Nephron progenitor cell (in vitro differentiated cells): ENCODE measurements at regions not wholly inside any gene's neighbourhood (a gene's known extent, or its start where the extent isn't known, plus 50 kb on each side); places are given as distances from the start of the nearest gene placed in this dataset.
A peak's percentile ranks its signal among the peaks of the same experiment; 100 is the strongest.
"Not testable (repeated sequence)": the region's sequence is repeated elsewhere in the genome, so short reads cannot be mapped to it uniquely, and the experiment has no call there.

Experiments
- DNase-seq: peaks from one replicate; pipeline ENCODE4 v3.0.0; 2021
- H3K27ac Mint-ChIP-seq: 2 replicates; pipeline ENCODE4 v1.8.0; 2021; ENCODE audit warnings: mild to moderate bottlenecking, moderate library complexity, mixed read lengths
- H3K27me3 Mint-ChIP-seq: 2 replicates; pipeline ENCODE4 v1.8.0; 2021; ENCODE audit warnings: mild to moderate bottlenecking, low read depth, mixed read lengths; ENCODE audit not compliant: poor library complexity
- H3K36me3 Mint-ChIP-seq: 2 replicates; pipeline ENCODE4 v1.8.0; 2021; ENCODE audit warnings: low read depth, mixed read lengths
- H3K4me1 Mint-ChIP-seq: 2 replicates; pipeline ENCODE4 v1.8.0; 2021; ENCODE audit warnings: mixed read lengths
- H3K4me3 Mint-ChIP-seq: 2 replicates; pipeline ENCODE4 v1.8.0; 2021; ENCODE audit warnings: mild to moderate bottlenecking, moderate library complexity, mixed read lengths
- H3K9me3 Mint-ChIP-seq: 2 replicates; pipeline ENCODE4 v1.8.0; 2021; ENCODE audit warnings: mild to moderate bottlenecking, moderate library complexity, mixed read lengths
- TF ChIP-seq, protein P1 (sequence below): fragments of 200-600 bp; sonication (generic); IDR thresholded peaks from 2 replicates; pipeline ENCODE4 v1.5.0; 2021; ENCODE audit warnings: antibody characterized with exemption

DNA sequence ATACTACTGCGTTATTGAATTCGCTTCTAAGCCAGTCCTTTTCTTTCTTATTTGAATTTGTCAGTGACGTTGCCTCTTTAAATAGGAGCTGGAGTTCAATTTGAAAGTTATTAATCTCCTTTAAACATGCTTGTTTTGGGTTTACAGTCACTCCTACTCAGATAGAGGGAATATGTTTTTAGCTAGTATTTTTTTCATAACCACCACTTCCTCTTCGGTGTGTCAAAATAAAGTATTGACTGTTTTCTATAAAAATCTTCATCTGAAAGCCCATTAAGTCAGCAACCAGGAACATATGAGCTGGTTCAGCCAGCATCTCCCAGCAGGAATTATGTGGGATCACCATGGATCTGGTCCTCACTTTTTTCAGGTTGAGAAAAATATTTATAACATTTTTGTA is 772.9 kb downstream of the DIPK2A start:
- Mint-ChIP-seq H3K9me3 (no peaks in the 10 kb centered on the region), H3K4me1 (no peaks in the 10 kb centered on the region)
- DNase-seq, result no peak

DNA sequence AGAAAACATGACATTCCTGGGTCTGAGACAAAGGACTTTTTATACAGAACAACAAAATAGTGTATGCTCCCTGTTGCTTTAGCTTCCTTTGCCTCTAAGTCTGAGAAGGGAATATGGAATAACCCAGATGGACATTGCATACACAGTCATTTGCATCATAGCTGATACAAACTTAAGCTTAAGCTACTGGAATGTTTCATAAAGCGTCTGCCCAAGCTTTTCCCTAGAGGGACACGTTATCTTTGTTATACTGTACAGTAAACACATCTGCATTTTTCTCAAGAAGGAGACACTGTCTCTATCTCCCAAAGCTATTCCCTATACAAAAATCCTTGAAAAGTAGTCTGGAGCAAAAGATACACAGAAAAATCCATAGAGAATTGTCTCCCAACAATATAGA is 775.0 kb downstream of the DIPK2A start:
- no peak for DNase-seq
- no peak overlapping the region for H3K27ac Mint-ChIP-seq
- TF ChIP-seq, protein P1, sequence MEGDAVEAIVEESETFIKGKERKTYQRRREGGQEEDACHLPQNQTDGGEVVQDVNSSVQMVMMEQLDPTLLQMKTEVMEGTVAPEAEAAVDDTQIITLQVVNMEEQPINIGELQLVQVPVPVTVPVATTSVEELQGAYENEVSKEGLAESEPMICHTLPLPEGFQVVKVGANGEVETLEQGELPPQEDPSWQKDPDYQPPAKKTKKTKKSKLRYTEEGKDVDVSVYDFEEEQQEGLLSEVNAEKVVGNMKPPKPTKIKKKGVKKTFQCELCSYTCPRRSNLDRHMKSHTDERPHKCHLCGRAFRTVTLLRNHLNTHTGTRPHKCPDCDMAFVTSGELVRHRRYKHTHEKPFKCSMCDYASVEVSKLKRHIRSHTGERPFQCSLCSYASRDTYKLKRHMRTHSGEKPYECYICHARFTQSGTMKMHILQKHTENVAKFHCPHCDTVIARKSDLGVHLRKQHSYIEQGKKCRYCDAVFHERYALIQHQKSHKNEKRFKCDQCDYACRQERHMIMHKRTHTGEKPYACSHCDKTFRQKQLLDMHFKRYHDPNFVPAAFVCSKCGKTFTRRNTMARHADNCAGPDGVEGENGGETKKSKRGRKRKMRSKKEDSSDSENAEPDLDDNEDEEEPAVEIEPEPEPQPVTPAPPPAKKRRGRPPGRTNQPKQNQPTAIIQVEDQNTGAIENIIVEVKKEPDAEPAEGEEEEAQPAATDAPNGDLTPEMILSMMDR, result no peak
- H3K27me3 Mint-ChIP-seq, result peaks cover 3% of the 10 kb centered on the region
- no peaks in the 10 kb centered on the region for H3K36me3 Mint-ChIP-seq
- H3K4me1 Mint-ChIP-seq, result no peaks in the 10 kb centered on the region
- H3K4me3 Mint-ChIP-seq, result no peak overlapping the region
- H3K9me3 Mint-ChIP-seq, result peaks cover 5% of the 10 kb centered on the region

More for the DNA sequence above, 772.9 kb downstream of the DIPK2A start:
- TF ChIP-seq, protein P1, result no peak
- Mint-ChIP-seq H3K27ac (no peak overlapping the region), H3K36me3 (no peaks in the 10 kb centered on the region), H3K27me3 (peaks cover 3% of the 10 kb centered on the region), H3K4me3 (no peak overlapping the region)

DNA sequence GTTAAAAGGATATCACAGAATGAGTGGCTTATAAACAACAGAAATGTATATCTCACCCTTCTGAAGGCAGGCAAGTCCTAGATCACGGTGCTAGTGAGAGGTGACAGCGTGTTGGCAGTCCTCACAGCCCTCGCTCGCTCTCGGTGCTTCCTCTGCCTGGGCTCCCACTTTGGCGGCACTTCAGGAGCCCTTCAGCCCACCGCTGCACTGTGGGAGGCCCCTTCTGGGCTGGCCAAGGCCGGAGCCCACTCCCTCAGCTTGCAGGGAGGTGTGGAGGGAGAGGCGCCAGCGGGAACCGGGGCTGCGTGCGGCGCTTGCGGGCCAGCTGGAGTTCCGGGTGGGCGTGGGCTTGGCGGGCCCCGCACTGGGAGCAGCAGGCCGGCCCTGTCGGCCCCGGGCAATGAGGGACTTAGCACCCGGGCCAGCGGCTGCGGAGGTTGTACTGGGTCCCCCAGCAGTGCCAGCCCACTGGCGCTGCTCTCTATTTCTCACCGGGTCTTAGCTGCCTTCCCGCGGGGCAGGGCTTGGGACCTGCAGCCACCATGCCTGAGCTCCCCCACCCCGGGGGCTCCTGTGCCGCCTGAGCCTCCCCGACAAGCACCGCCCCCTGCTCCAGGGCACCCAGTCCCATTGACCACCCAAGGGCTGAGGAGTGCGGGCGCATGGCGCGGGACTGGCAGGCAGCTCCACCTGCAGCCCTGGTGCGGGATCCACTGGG is 778.1 kb downstream of the DIPK2A start:
- not testable (repeated sequence) for H3K36me3 Mint-ChIP-seq, H3K27me3 Mint-ChIP-seq

DNA sequence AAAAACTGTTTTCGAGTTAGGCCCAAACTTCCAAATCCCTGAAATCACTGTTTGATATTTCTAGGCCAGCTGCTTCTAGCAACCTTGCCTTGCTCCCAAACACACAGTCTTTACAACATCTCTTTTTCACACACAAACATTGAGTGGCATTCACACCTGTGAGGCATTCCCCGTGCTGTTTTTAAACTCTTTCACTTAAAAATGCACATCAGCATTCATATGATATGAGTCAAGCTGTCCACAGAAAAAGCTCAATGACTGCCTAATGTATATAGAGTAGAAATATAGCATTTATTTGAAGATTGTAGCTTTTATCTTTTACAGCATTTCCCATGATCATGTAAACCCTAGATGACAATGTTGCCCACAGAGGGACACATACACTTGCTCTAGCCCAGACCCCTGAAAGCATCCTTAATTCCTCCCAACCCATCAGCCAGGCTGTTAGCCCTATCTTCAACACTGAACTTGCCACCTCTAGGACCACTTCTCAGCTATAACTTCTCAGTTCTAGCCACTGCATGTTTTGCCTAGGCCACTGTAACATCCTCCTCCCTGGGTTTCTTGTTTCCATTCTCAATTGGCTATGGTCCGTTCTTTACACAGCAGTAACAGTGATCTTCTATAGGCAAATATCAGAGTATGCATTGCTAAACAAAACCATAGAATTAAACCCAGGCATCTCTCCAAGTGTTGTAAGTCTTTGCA is 782.6 kb downstream of the DIPK2A start:
- DNase-seq, result no peak
- Mint-ChIP-seq H3K36me3 (no peaks in the 10 kb centered on the region), H3K27me3 (no peaks in the 10 kb centered on the region), H3K27ac (peak overlapping the region; percentile 49), H3K4me3 (no peak overlapping the region), H3K9me3 (peaks cover 16% of the 10 kb centered on the region), H3K4me1 (no peaks in the 10 kb centered on the region)
- TF ChIP-seq, protein P1, result no peak

More for the DNA sequence above, 778.1 kb downstream of the DIPK2A start:
- H3K4me3 Mint-ChIP-seq, H3K9me3 Mint-ChIP-seq, H3K4me1 Mint-ChIP-seq, DNase-seq, H3K27ac Mint-ChIP-seq: not testable (repeated sequence)

DNA sequence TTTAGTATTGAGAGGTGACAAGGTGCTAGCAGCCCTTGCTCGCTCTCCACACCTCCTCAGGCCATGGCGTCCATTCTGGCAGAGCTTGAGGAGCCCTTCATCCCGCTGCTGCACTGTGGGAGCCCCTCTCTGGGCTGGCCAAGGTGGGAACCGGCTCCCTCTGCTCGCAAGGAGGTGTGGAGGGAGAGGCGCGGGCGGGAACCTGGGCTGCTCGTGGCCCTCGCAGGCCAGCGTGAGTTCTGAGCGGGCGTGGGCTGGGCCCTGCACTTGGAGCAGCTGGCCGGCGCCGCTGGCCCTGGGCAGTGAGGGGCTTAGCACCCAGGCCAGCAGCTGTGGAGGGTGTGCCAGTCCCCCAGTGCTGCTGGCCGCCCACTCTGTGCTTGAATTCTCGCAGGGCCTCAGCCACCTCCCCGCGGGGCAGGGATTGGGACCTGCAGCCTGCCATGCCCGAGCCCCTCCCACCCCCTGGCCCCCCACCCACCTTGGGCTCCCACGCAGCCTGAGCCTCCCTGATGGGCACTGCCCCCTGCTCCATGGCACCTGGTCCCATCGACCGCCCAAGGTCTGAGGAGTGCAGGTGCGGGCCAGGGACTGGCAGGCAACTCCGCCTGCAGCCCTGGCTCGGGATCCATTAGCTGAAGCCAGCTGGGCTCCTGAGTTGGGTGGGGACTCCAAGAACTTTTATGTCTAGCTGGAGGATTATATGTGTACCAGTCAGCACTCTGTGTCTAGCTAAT is 785.2 kb downstream of the DIPK2A start:
- TF ChIP-seq, protein P1, result no peak
- no peak for DNase-seq
- peaks cover 10% of the 10 kb centered on the region for H3K9me3 Mint-ChIP-seq
- H3K27me3 Mint-ChIP-seq, result no peaks in the 10 kb centered on the region
- H3K4me1 Mint-ChIP-seq, result no peaks in the 10 kb centered on the region
- no peak overlapping the region for H3K4me3 Mint-ChIP-seq
- no peak overlapping the region for H3K27ac Mint-ChIP-seq
- no peaks in the 10 kb centered on the region for H3K36me3 Mint-ChIP-seq

DNA sequence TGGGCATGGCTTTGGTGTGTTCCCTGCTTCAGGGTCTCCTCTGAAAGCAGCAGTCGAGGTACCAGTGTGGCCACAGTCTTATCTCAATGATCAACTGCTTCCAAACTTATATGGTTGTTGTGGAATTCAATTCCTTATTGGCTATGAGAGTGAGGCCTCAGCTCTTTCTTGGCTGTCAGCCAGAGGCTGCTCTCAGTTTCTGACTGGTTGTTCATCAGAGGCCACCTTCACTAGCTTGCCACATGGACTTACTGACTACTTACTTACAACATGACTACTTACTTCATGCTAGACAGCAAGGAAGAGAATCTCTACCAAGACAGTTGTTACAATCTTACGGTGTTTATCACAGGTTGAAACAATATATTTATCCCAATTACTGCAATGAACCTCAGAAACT is 789.2 kb downstream of the DIPK2A start:
- Mint-ChIP-seq H3K9me3 (peaks cover 10% of the 10 kb centered on the region), H3K27ac (no peak overlapping the region), H3K36me3 (no peaks in the 10 kb centered on the region), H3K4me1 (no peaks in the 10 kb centered on the region), H3K27me3 (no peaks in the 10 kb centered on the region), H3K4me3 (no peak overlapping the region)
- TF ChIP-seq, protein P1, result no peak
- no peak for DNase-seq
